Body of pancreas (tissue), 4 donors: ENCODE measurements at regions not wholly inside any gene's neighbourhood (a gene's known extent, or its start where the extent isn't known, plus 50 kb on each side); places are given as distances from the start of the nearest gene placed in this dataset.

Experiments used
- ATAC-seq: fragments of 150-250 bp; one replicate; pipeline ENCODE4 v1.9.1; 2016
- DNase-seq, 4 donors: peaks; one replicate each; pipeline ENCODE4 v3.0.0-alpha.2; 2019
- H3K27ac ChIP-seq, 4 donors: fragments of 200-600 bp; sonication (generic); 1 replicate in 3 of 4; 2 replicates in 1 of 4; pipeline versions ENCODE4 v1.5.1 to v1.6.1; 2016 to 2019; ENCODE audit warnings: mild to moderate bottlenecking in 1 of 4, mixed read lengths in 1 of 4, moderate library complexity in 1 of 4
- H3K27me3 ChIP-seq, 2 donors: fragments of 200-600 bp; sonication (generic); one replicate each; pipeline ENCODE4 v1.6.0; 2016; ENCODE audit warnings: mild to moderate bottlenecking in 1 of 2
- H3K36me3 ChIP-seq, 2 donors: fragments of 200-600 bp; sonication (generic); replicated peaks in 1 of 2; 2 replicates each; pipeline ENCODE4 v1.5.1; 2016; ENCODE audit warnings: low read depth in 2 of 2; ENCODE audit not compliant: insufficient read depth in 1 of 2
- H3K4me1 ChIP-seq: fragments of 200-600 bp; sonication (generic); one replicate; pipeline ENCODE4 v1.6.0; 2016
- H3K4me3 ChIP-seq, 2 donors: fragments of 200-600 bp; sonication (generic); 1 replicate in 1 of 2; 2 replicates in 1 of 2; pipeline ENCODE4 v1.5.1; 2016 to 2019
- H3K9me3 ChIP-seq, 3 donors: fragments of 200-600 bp; sonication (generic); 1 replicate in 2 of 3; 2 replicates in 1 of 3; pipeline ENCODE4 v1.5.1; 2016
- POLR2A ChIP-seq, 3 donors: fragments of 450-650 bp; IDR thresholded peaks; one replicate each; pipeline ENCODE4 v1.6.1; 2016; ENCODE audit warnings: antibody characterized with exemption in 3 of 3, mild to moderate bottlenecking in 2 of 3
- WGBS, 2 donors: methylation state at CpG; one replicate each; pipeline ENCODE4 v1.1.5; 2017; 5-methylcytosine and 5-hydroxymethylcytosine counted together
- intact Hi-C: fragments of 100-400 bp; cut with DNase I; formaldehyde crosslinking; loops from one replicate; pipeline ENCODE4 v1.15.1; 2023
- TF ChIP-seq, protein P1 (sequence below), 7 experiments: fragments of 450-650 bp in 4 of 7; fragments of 200-600 bp in 3 of 7; sonication (generic) in 3 of 7; IDR thresholded peaks; one replicate each; pipeline ENCODE4 v1.5.1; 2016 to 2019; ENCODE audit warnings: antibody characterized with exemption in 7 of 7

DNA sequence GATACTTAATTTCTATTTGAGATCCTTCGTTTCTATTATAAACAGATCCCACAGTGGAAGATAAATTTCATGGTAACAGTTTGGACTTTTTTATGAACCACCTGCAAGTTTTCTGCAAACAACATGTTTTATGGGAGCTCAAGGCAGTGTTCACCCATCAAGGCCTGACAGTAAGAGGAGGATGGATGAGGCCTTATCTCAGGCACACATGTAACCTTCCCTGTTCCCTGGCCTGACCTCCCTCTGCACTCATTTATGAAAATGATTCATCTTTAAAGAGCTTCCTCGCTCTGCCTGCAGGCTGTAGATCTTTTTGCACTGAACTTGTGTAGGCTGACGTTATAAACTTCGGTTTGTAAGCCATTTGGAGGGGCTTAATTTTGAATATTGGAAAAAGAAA, 500.1 kb downstream of the GATA3 start:
- intact Hi-C loops, result no loop called here
- H3K4me1 ChIP-seq, result no peaks in the 10 kb centered on the region
- ATAC-seq, result no peak

DNA sequence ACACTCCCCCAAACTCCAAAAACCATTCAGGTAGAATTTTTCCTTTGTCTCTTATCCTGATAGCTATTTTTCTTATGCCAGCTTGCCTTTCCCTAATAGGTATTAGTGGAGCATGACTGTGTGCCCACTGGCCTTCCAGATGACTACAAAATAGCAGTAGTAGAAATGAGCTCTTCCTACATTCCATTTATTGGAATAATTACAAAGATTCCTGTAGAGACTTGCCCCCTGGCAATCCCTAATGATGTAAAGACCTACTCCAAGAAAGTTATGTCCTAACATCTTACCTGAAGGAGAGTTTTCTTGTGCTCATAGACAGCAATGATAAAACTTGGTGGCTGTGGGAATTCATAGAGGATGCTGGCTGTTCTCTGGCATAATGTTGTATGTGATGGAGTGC, 501.8 kb downstream of the GATA3 start:
- TF ChIP-seq, protein P1, sequence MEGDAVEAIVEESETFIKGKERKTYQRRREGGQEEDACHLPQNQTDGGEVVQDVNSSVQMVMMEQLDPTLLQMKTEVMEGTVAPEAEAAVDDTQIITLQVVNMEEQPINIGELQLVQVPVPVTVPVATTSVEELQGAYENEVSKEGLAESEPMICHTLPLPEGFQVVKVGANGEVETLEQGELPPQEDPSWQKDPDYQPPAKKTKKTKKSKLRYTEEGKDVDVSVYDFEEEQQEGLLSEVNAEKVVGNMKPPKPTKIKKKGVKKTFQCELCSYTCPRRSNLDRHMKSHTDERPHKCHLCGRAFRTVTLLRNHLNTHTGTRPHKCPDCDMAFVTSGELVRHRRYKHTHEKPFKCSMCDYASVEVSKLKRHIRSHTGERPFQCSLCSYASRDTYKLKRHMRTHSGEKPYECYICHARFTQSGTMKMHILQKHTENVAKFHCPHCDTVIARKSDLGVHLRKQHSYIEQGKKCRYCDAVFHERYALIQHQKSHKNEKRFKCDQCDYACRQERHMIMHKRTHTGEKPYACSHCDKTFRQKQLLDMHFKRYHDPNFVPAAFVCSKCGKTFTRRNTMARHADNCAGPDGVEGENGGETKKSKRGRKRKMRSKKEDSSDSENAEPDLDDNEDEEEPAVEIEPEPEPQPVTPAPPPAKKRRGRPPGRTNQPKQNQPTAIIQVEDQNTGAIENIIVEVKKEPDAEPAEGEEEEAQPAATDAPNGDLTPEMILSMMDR (IDR thresholded peaks at IDR 0.05), result no peak
- no peak for TF ChIP-seq POLR2A (IDR thresholded peaks at IDR 0.05)
- no peak for ATAC-seq
- H3K4me1 ChIP-seq, result no peaks in the 10 kb centered on the region
- H3K9me3 ChIP-seq, result no peaks in the 10 kb centered on the region
- no peak for DNase-seq
- no peaks in the 10 kb centered on the region for H3K27me3 ChIP-seq
- no peak overlapping the region for H3K27ac ChIP-seq
- intact Hi-C loops, result no loop called here
- no peaks in the 10 kb centered on the region for H3K36me3 ChIP-seq
- H3K4me3 ChIP-seq, result no peak overlapping the region

More for the DNA sequence above, 500.1 kb downstream of the GATA3 start:
- TF ChIP-seq, protein P1 (IDR thresholded peaks at IDR 0.05), result no peak
- no peak for TF ChIP-seq POLR2A (IDR thresholded peaks at IDR 0.05)
- H3K9me3 ChIP-seq, result no peaks in the 10 kb centered on the region
- 40 to 43% methylated on average over 4 of the region's 4 CpGs for WGBS, 2 donors
- no peak for DNase-seq
- H3K27ac ChIP-seq, result no peak overlapping the region
- no peaks in the 10 kb centered on the region for H3K27me3 ChIP-seq
- H3K36me3 ChIP-seq, result no peaks in the 10 kb centered on the region
- H3K4me3 ChIP-seq, result no peak overlapping the region

DNA sequence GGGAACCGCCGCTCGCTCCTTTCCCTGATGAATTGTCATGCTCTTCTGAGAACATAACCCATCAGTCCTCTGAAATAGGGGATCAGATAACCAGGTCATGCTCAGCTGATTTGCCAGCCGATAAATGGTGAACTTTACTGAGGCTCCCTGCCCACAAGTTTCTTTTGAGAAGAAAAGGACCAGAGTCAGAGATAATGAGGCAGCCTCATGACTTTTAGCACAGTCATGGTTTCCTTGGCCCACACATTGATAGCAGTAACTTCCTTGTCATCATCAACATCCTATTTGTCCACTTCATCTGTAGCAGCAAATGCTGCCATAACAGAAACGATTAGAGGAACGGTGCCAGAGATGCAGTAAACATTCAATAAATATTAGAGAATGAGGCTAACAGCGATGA, 509.0 kb downstream of the GATA3 start:
- no peak for ATAC-seq
- WGBS, 2 donors, result 83 to 88% methylated on average over 7 of the region's 7 CpGs
- no peaks in the 10 kb centered on the region for H3K27me3 ChIP-seq
- no peaks in the 10 kb centered on the region for H3K4me1 ChIP-seq
- TF ChIP-seq, protein P1 (IDR thresholded peaks at IDR 0.05), result no peak
- TF ChIP-seq POLR2A (IDR thresholded peaks at IDR 0.05), result no peak
- no peaks in the 10 kb centered on the region for H3K9me3 ChIP-seq
- no peak overlapping the region for H3K27ac ChIP-seq
- H3K4me3 ChIP-seq, result no peak overlapping the region
- H3K36me3 ChIP-seq, result no peaks in the 10 kb centered on the region
- no peak for DNase-seq
- intact Hi-C loops, result no loop called here

DNA sequence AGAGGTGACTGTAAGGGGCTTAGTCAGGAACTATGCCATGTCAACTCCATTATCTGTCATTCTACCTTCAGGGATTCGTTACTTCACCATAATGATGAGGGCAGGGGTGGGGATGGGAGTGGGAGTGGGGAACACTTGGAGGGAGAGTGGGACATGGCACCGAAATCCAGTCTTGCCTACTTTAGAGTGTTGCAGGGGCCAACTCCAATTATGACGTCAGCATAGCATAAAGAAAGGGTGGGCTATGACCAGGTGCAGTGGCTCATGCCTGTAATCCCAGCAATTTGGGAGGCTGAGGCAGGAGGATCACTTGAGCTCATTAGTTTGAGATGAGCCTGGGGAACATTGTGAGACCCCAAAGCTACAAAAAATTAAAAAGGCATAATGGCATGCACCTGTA, 512.2 kb downstream of the GATA3 start:
- ATAC-seq (no peak), DNase-seq (no peak)
- Histone ChIP-seq H3K9me3 (no peaks in the 10 kb centered on the region), H3K4me1 (no peaks in the 10 kb centered on the region), H3K27me3 (no peaks in the 10 kb centered on the region), H3K4me3 (no peak overlapping the region), H3K27ac (no peak overlapping the region), H3K36me3 (no peaks in the 10 kb centered on the region)
- TF ChIP-seq, protein P1 (IDR thresholded peaks at IDR 0.05), result no peak
- no peak for TF ChIP-seq POLR2A (IDR thresholded peaks at IDR 0.05)
- WGBS, 2 donors, result 54 to 57% methylated on average over 3 of the region's 3 CpGs
- intact Hi-C loops, result no loop called here

DNA sequence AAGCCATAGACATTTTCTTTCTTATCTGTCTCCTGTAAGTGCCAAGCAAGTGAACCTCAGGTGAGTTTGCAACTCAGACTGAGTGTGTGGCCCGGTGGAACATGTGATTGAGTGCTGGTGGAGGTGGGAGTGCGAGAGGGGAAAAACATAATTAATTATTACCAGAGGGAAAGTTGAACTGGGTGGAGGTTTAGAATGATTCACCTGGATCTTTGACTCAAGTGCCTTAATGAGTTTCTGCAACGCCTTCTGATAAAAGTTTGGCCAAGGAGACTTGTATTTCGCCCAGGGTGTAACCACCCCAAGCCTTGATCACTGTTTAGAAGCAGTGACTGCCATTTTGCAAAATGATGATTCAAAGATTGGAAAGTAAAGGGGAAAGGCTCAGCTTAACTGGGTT, 513.9 kb downstream of the GATA3 start:
- H3K27ac ChIP-seq, result no peak overlapping the region
- ATAC-seq, result no peak

More for the DNA sequence above, 513.9 kb downstream of the GATA3 start:
- intact Hi-C loops, result no loop called here
- Histone ChIP-seq H3K9me3 (no peaks in the 10 kb centered on the region), H3K4me1 (no peaks in the 10 kb centered on the region), H3K4me3 (no peak overlapping the region), H3K27me3 (no peaks in the 10 kb centered on the region), H3K36me3 (no peaks in the 10 kb centered on the region)
- TF ChIP-seq POLR2A (IDR thresholded peaks at IDR 0.05), result no peak
- TF ChIP-seq, protein P1 (IDR thresholded peaks at IDR 0.05), result no peak
- 28 to 33% methylated on average over 4 of the region's 4 CpGs for WGBS, 2 donors
- DNase-seq, result no peak
